ENCODE measurements at regions not wholly inside any gene's neighbourhood (a gene's known extent, or its start where the extent isn't known, plus 50 kb on each side); places are given as distances from the start of the nearest gene placed in this dataset.

DNA sequence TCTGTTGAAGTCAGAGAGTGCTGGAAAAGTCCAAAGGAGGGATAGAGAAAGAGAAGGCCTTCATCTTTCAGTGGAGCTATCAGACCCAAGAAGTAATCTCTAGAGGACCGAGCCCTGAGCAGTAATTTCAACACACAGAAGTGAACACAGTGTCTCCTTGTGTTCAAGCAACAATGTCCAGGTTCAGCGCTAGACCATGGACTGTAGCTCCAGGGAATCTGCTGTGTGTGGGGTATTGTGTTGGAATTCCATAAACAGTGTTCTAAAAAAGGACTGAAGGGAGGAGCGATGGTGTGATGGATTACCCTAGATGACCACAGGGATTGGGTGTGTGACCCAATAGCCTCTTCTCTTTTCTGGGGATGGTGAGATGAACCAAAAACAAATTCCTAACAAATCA lies 165.9 kb downstream of the BLID start:
- Histone ChIP-seq H3K27ac (no peak overlapping the region), H3K9me3 (ENCODE audit: low read depth) (no peaks in the 10 kb centered on the region), H3K9ac (no peak overlapping the region), H3F3A (ENCODE audit: low read depth) (no peaks in the 10 kb centered on the region), H2AFZ (replicated peaks) (no peak overlapping the region), H3K4me3 (no peak overlapping the region), H4K20me1 (ENCODE audit: low read depth) (no peaks in the 10 kb centered on the region), H3K79me2 (ENCODE audit: low read depth) (no peaks in the 10 kb centered on the region), H3K27me3 (no peaks in the 10 kb centered on the region), H3K4me2 (no peak overlapping the region), H3K36me3 (no peaks in the 10 kb centered on the region), H3K4me1 (no peaks in the 10 kb centered on the region)
- no peaks in the 10 kb centered on the region for H3K36me3 Mint-ChIP-seq
- H3K4me1 Mint-ChIP-seq, result no peaks in the 10 kb centered on the region
- TF ChIP-seq, protein P1, sequence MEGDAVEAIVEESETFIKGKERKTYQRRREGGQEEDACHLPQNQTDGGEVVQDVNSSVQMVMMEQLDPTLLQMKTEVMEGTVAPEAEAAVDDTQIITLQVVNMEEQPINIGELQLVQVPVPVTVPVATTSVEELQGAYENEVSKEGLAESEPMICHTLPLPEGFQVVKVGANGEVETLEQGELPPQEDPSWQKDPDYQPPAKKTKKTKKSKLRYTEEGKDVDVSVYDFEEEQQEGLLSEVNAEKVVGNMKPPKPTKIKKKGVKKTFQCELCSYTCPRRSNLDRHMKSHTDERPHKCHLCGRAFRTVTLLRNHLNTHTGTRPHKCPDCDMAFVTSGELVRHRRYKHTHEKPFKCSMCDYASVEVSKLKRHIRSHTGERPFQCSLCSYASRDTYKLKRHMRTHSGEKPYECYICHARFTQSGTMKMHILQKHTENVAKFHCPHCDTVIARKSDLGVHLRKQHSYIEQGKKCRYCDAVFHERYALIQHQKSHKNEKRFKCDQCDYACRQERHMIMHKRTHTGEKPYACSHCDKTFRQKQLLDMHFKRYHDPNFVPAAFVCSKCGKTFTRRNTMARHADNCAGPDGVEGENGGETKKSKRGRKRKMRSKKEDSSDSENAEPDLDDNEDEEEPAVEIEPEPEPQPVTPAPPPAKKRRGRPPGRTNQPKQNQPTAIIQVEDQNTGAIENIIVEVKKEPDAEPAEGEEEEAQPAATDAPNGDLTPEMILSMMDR (IDR thresholded peaks at IDR 0.05), result no peak
- TF ChIP-seq EZH2 (IDR thresholded peaks at IDR 0.05) (no peak), EZH2phosphoT487 (IDR thresholded peaks at IDR 0.05) (no peak)
- no peak for DNase-seq (ENCODE audit: low spot score)
- no peak overlapping the region for H3K27ac Mint-ChIP-seq
- H3K4me3 Mint-ChIP-seq, result no peak overlapping the region
- peaks cover 10% of the 10 kb centered on the region for H3K9me3 Mint-ChIP-seq
- H3K27me3 Mint-ChIP-seq (ENCODE audit: insufficient read depth, low read depth), result no peaks in the 10 kb centered on the region

DNA sequence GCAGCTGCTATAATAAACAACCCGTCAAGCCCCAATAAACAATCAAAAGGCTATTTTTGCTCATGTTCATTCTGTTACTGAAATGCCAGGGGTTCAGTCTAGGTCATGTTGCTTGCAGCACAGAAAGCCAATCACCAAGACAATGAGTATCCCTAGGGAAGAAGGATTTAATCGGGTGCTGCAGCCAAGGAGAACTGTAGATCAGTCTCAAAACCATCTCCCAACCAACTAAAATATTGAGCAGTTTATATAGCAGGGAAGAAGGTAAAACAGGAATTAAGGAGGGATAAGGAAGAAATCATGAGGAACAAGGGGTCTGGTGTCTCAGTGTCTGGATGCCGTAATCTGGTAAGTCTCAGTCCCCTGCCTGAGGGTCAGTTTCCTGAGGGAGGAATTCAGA lies 169.5 kb downstream of the BLID start:
- H3K79me2 ChIP-seq (ENCODE audit: low read depth), result no peaks in the 10 kb centered on the region
- H3F3A ChIP-seq (ENCODE audit: low read depth), result no peaks in the 10 kb centered on the region
- DNase-seq (ENCODE audit: low spot score), result no peak
- Mint-ChIP-seq H3K36me3 (no peaks in the 10 kb centered on the region), H3K4me3 (no peak overlapping the region), H3K9me3 (peaks cover 10% of the 10 kb centered on the region), H3K27ac (no peak overlapping the region), H3K4me1 (no peaks in the 10 kb centered on the region), H3K27me3 (ENCODE audit: insufficient read depth, low read depth) (no peaks in the 10 kb centered on the region)
- no peaks in the 10 kb centered on the region for H4K20me1 ChIP-seq (ENCODE audit: low read depth)
- no peak overlapping the region for H3K4me3 ChIP-seq
- H3K27me3 ChIP-seq, result no peaks in the 10 kb centered on the region
- H3K9me3 ChIP-seq (ENCODE audit: low read depth), result no peaks in the 10 kb centered on the region
- no peak overlapping the region for H3K9ac ChIP-seq
- no peak overlapping the region for H3K4me2 ChIP-seq
- no peak overlapping the region for H3K27ac ChIP-seq
- H2AFZ ChIP-seq (replicated peaks), result no peak overlapping the region
- TF ChIP-seq, protein P1 (IDR thresholded peaks at IDR 0.05), result no peak
- TF ChIP-seq EZH2phosphoT487 (IDR thresholded peaks at IDR 0.05) (no peak), EZH2 (IDR thresholded peaks at IDR 0.05) (no peak)
- H3K36me3 ChIP-seq, result no peaks in the 10 kb centered on the region
- H3K4me1 ChIP-seq, result no peaks in the 10 kb centered on the region

DNA sequence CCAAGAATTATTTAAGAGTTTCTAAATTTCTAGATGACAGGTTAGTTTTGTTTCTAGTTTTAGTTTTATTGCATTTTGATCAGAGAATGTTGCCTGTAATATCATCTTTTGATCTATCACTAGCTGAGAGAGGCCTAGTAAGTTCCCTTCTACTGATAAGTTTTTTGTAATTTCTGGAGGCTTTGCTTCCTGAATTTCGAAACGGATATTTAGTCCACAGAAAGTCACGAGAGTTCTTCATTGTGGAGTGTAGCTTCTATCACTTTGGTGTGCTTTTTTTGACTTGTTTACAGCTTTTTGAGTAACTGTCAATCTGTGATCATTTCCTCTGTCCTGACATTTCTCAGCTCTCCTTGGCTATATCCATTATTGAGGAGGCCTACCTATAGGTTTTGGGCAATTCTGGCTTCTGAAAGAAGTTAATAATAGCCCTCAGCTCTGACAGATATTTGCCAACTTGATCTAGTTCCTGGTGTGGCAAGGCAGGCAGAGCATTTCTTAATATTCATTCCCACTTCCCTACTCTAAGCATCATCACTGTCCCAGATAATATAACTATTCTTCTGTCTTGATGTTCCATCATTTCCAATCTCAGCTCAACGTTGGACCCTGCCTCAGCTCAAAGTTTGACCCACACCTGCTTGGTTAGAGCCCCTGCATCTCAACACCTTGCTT lies 171.3 kb downstream of the BLID start:
- Mint-ChIP-seq H3K27ac (no peak overlapping the region), H3K4me3 (no peak overlapping the region), H3K27me3 (ENCODE audit: insufficient read depth, low read depth) (no peaks in the 10 kb centered on the region), H3K36me3 (no peaks in the 10 kb centered on the region), H3K9me3 (peaks cover 10% of the 10 kb centered on the region), H3K4me1 (no peaks in the 10 kb centered on the region)
- H3K79me2 ChIP-seq (ENCODE audit: low read depth), result no peaks in the 10 kb centered on the region
- H3K27ac ChIP-seq, result no peak overlapping the region
- no peak for DNase-seq (ENCODE audit: low spot score)
- no peaks in the 10 kb centered on the region for H3K36me3 ChIP-seq
- H3F3A ChIP-seq (ENCODE audit: low read depth), result no peaks in the 10 kb centered on the region
- H3K27me3 ChIP-seq, result no peaks in the 10 kb centered on the region
- H3K9me3 ChIP-seq (ENCODE audit: low read depth), result no peaks in the 10 kb centered on the region
- TF ChIP-seq EZH2phosphoT487 (IDR thresholded peaks at IDR 0.05) (no peak), EZH2 (IDR thresholded peaks at IDR 0.05) (no peak)
- TF ChIP-seq, protein P1 (IDR thresholded peaks at IDR 0.05), result no peak
- H3K9ac ChIP-seq, result no peak overlapping the region
- H3K4me3 ChIP-seq, result no peak overlapping the region
- H4K20me1 ChIP-seq (ENCODE audit: low read depth), result no peaks in the 10 kb centered on the region
- no peaks in the 10 kb centered on the region for H3K4me1 ChIP-seq
- H2AFZ ChIP-seq (replicated peaks), result no peak overlapping the region
- no peak overlapping the region for H3K4me2 ChIP-seq
